ENCODE measurements at regions not wholly inside any gene's neighbourhood (a gene's known extent, or its start where the extent isn't known, plus 50 kb on each side); places are given as distances from the start of the nearest gene placed in this dataset.

- intact Hi-C loops (cut with micrococcal nuclease): no loop called here
- DNase-seq (no peak), ATAC-seq (no peak)
- Histone ChIP-seq H3K4me3 (ENCODE audit: low read length) (no peak overlapping the region), H3K9me3 (ENCODE audit: control insufficient read depth, insufficient read depth, low read length) (no peaks in the 10 kb centered on the region), H3K36me3 (ENCODE audit: control insufficient read depth, insufficient read depth, low read length) (no peaks in the 10 kb centered on the region), H3K27ac (ENCODE audit: low read length) (no peak overlapping the region), H3K27me3 (ENCODE audit: control insufficient read depth, insufficient read depth, low read length) (no peaks in the 10 kb centered on the region), H3K4me1 (ENCODE audit: control insufficient read depth, insufficient read depth, low read length) (no peaks in the 10 kb centered on the region)
- TF ChIP-seq, protein P1, sequence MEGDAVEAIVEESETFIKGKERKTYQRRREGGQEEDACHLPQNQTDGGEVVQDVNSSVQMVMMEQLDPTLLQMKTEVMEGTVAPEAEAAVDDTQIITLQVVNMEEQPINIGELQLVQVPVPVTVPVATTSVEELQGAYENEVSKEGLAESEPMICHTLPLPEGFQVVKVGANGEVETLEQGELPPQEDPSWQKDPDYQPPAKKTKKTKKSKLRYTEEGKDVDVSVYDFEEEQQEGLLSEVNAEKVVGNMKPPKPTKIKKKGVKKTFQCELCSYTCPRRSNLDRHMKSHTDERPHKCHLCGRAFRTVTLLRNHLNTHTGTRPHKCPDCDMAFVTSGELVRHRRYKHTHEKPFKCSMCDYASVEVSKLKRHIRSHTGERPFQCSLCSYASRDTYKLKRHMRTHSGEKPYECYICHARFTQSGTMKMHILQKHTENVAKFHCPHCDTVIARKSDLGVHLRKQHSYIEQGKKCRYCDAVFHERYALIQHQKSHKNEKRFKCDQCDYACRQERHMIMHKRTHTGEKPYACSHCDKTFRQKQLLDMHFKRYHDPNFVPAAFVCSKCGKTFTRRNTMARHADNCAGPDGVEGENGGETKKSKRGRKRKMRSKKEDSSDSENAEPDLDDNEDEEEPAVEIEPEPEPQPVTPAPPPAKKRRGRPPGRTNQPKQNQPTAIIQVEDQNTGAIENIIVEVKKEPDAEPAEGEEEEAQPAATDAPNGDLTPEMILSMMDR (IDR thresholded peaks at IDR 0.05): no peak
- H3K4me3 Mint-ChIP-seq: no peak overlapping the region
- H3K4me1 Mint-ChIP-seq: no peaks in the 10 kb centered on the region
- H3K27ac Mint-ChIP-seq: no peak overlapping the region
- 77% methylated on average over 19 of the region's 22 CpGs for WGBS (ENCODE audit: insufficient coverage)
- H3K27me3 Mint-ChIP-seq (ENCODE audit: low read depth in 2 of 2): peaks cover 7% of the 10 kb centered on the region in 2 donors
- H3K36me3 Mint-ChIP-seq: no peaks in the 10 kb centered on the region
- H3K9me3 Mint-ChIP-seq: no peaks in the 10 kb centered on the region
Measured at GRCh38 chr14:101242442-101243385, 318.6 kb upstream of the DIO3 start.

DNA sequence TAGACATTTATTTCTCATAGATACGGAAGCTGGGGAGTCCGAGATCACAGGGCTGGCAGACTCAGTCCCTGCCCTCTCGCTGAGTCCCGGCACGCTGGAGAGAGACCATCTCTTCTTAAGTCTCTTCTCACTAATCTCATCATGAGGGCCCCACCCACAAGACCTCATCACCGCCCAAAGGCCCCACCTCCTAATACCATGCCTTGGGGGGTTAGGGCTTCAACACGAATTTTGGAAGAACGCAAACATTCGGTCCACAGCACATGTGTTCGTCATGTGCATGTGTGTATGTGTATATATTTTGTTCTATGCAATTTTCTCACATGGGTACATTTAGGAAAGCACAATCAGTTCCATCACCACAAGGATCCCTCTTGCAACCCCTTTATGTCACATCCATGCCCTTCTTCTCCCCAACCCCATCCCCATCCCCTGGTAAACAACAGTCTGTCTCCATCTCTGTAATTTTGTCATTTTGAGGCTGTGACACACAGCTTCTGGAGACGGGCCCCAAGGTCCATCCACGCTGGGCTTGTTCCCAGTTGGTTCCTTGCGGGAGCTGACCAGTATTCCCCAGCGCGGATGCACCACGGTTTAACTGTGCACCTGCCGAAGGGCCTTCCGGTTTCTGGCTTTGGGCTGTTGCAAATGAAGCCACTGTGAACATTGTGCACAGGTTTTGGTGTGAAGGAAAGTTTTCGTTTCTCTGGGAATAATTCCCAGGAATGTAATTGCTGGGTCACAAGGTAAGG lies 317.5 kb upstream of the DIO3 start:
- peaks cover 7% of the 10 kb centered on the region in 2 donors for H3K27me3 Mint-ChIP-seq (ENCODE audit: low read depth in 2 of 2)
- TF ChIP-seq, protein P1 (IDR thresholded peaks at IDR 0.05): no peak
- ATAC-seq (no peak), DNase-seq (no peak)
- WGBS (ENCODE audit: insufficient coverage): 96% methylated on average over 18 of the region's 19 CpGs
- H3K36me3 Mint-ChIP-seq: no peaks in the 10 kb centered on the region
- H3K9me3 Mint-ChIP-seq: no peaks in the 10 kb centered on the region
- Histone ChIP-seq H3K4me3 (ENCODE audit: low read length) (no peak overlapping the region), H3K27me3 (ENCODE audit: control insufficient read depth, insufficient read depth, low read length) (no peaks in the 10 kb centered on the region), H3K36me3 (ENCODE audit: control insufficient read depth, insufficient read depth, low read length) (no peaks in the 10 kb centered on the region), H3K27ac (ENCODE audit: low read length) (no peak overlapping the region), H3K4me1 (ENCODE audit: control insufficient read depth, insufficient read depth, low read length) (no peaks in the 10 kb centered on the region), H3K9me3 (ENCODE audit: control insufficient read depth, insufficient read depth, low read length) (no peaks in the 10 kb centered on the region)
- no peak overlapping the region for H3K27ac Mint-ChIP-seq
- intact Hi-C loops (cut with micrococcal nuclease): no loop called here
- no peaks in the 10 kb centered on the region for H3K4me1 Mint-ChIP-seq
- no peak overlapping the region for H3K4me3 Mint-ChIP-seq

GRCh38 chr14:101246894-101247841 lies 314.1 kb upstream of the DIO3 start:
- Mint-ChIP-seq H3K4me1 (peaks cover 6 to 7% of the 10 kb centered on the region in 2 donors), H3K27ac (no peak overlapping the region), H3K9me3 (no peaks in the 10 kb centered on the region), H3K27me3 (ENCODE audit: low read depth in 2 of 2) (peaks cover 0 to 6% of the 10 kb centered on the region in 2 donors), H3K4me3 (no peak overlapping the region), H3K36me3 (no peaks in the 10 kb centered on the region)
- H3K27me3 ChIP-seq (ENCODE audit: control insufficient read depth, insufficient read depth, low read length): no peaks in the 10 kb centered on the region
- ATAC-seq (no peak), DNase-seq (no peak)
- H3K4me1 ChIP-seq (ENCODE audit: control insufficient read depth, insufficient read depth, low read length): peaks cover 7% of the 10 kb centered on the region
- H3K4me3 ChIP-seq (ENCODE audit: low read length): no peak overlapping the region
- 93% methylated on average over 26 of the region's 26 CpGs for WGBS (ENCODE audit: insufficient coverage)
- TF ChIP-seq, protein P1 (IDR thresholded peaks at IDR 0.05): no peak
- H3K9me3 ChIP-seq (ENCODE audit: control insufficient read depth, insufficient read depth, low read length): no peaks in the 10 kb centered on the region
- no peaks in the 10 kb centered on the region for H3K36me3 ChIP-seq (ENCODE audit: control insufficient read depth, insufficient read depth, low read length)
- H3K27ac ChIP-seq (ENCODE audit: low read length): no peak overlapping the region
- intact Hi-C loops (cut with micrococcal nuclease): no loop called here
